ENCODE measurements at regions not wholly inside any gene's neighbourhood (a gene's known extent, or its start where the extent isn't known, plus 50 kb on each side); places are given as distances from the start of the nearest gene placed in this dataset.

- no peak for DNase-seq (ENCODE audit: low spot score)
These were observed 62.0 kb upstream of the EGFR start for GRCh38 chr7:54956865-54957264.

GRCh38 chr7:54960517-54960916 is 58.3 kb upstream of the EGFR start:
- DNase-seq (ENCODE audit: low spot score), result no peak

- no peak for DNase-seq (ENCODE audit: low spot score)
These were observed 57.4 kb upstream of the EGFR start for GRCh38 chr7:54961391-54961790.

GRCh38 chr7:54963155-54963554 is 55.7 kb upstream of the EGFR start:
- DNase-seq (ENCODE audit: low spot score), result no peak

GRCh38 chr7:54964136-54964535 is 54.7 kb upstream of the EGFR start:
- no peak for DNase-seq (ENCODE audit: low spot score)

- DNase-seq (ENCODE audit: low spot score), result no peak
These were observed 51.4 kb upstream of the EGFR start for GRCh38 chr7:54967377-54967776.

GRCh38 chr7:54968018-54968417 is 50.8 kb upstream of the EGFR start:
- no peak for DNase-seq (ENCODE audit: low spot score)

Measured in D341Med (cell line).